Medulla oblongata (tissue), 1 donor: ENCODE measurements at regions not wholly inside any gene's neighbourhood (a gene's known extent, or its start where the extent isn't known, plus 50 kb on each side); places are given as distances from the start of the nearest gene placed in this dataset.

Experiments
- DNase-seq: peaks from one replicate; pipeline ENCODE4 v3.0.0-alpha.2; 2015; ENCODE audit errors: extremely low spot score

DNA sequence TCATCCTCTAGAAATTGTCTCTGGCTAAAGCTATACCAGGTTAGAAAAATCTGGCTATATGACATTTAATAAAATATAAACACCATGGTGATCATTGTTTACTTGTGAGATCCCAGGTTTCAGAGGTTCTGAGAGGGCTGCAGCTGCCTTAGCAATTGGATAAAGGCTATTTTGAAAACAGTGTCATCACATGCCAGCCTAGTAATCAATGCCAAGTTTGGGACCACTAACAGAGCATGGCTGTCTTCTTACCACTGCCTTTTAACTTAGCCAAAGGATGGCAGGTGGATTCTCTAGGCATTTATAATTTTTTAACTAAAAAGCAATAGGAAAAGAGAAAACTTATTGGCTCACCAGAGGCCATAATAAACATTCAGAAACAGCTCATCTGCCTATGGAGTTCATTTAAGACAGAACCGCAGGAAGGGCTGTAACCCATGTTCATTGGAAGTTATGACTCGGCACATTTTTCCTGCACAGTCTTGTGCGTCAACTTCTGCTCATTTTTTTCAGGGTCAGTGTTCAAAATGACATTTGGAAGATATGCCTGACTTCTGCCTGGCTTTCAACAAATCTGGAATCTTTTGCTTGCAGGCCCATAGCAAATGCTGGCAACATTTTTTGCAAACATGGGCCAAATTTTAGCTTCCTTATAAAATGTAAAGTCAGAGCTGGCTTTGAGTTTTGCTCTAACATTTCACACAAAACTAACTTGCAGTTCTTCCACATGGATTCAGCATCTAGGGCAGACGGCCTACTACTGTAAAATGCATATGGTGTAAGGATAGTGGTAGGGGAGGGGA, 476.0 kb upstream of the TBL1XR1 start:
- DNase-seq = peak; percentile 42

GRCh38 chr3:177674186-177674585, 476.9 kb upstream of the TBL1XR1 start:
- no peak for DNase-seq

GRCh38 chr3:177676148-177676547, 478.9 kb upstream of the TBL1XR1 start:
- no peak for DNase-seq

DNA sequence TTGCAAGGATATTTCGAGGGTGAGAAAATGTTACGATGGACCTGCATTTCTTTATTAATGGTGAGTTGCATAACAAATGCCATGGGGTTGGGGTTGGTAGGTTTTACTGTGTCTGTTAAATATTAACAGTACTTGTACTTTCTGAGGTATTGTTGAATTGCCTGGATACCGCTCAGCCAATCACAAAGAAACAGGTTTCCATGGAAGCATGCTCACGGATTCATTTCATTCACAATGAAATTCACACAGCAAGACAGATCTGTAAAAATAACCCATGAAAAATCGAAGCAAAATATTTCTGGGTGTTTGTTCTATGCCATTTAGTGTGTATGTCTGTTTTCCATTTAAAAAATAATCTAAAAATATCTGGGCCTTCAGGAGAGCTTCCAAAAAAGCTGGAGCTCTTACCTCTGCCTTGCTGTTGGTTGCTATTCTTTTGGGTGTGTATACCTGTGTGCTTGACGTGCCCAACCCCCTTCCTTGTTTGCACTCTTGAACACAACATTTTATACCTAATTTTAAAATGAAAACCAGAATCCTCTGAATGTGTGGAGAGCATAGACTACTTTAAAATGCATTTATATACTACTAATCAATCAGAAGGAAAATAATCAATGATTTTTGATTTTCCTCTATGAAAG, 479.8 kb upstream of the TBL1XR1 start:
- DNase-seq = no peak

DNA sequence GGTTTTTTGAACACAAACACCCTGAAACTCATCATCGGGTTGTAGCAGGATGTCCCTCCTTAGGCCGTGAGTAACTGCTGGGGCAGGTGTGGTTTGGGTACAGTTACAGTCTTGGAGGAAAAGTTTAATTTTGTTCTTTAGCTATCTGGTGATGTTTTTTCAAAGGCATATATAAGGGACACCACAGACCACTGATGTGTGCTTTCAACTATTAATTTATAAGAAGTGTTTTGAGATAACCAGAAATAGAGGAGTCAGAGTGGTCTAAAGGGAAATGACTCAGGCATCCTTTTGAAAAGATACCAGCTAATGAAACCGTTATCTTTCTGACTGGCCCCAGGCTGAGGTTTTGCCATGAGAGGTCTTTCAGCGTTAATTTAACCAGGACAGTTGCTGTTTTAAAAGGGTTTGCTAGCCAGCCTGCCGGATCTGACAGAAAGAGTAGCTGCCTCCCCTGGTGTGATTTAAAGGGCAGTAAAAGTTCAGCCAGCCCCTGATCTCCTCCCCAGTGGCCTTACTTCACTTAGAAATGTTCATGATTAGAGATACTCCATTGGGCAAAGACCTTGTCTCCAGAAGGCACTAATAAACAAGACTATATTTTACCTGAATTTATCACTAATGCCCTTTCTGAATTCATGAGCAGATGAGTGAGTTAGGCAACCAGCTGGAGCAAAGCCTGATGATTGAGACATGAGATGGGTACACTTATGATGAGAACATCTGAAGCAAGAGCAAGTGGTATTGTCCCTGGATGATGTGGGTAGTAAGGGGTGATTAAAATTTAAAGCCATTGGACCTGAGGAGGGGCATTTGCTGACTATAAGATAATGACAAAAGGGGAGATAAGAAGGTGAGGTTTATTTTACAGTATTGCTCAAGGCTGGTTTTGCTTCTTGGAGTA, 482.5 kb upstream of the TBL1XR1 start:
- DNase-seq = no peak

GRCh38 chr3:177680472-177680821, 483.2 kb upstream of the TBL1XR1 start:
- no peak for DNase-seq

- DNase-seq = no peak
These were observed 483.9 kb upstream of the TBL1XR1 start for GRCh38 chr3:177681156-177681555.

DNA sequence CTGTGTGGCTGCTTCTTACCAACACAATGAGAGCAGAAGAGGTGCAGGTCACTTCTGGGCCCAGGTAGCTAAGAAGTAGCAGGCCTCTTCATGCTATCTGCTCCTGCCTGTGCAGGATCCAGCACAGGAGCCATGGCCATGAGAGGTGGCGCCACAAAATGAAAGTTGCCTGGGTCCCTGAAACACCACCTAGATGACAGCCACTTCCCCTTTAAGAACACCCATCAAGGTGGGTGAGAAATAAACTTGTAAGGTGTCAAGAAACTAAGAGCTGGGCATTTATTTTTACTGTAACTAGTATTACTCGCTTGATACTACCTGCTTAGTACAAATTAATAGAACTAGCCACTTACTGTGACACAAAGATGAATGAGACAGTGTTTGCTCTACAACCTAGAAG, 484.6 kb upstream of the TBL1XR1 start:
- DNase-seq = no peak

DNA sequence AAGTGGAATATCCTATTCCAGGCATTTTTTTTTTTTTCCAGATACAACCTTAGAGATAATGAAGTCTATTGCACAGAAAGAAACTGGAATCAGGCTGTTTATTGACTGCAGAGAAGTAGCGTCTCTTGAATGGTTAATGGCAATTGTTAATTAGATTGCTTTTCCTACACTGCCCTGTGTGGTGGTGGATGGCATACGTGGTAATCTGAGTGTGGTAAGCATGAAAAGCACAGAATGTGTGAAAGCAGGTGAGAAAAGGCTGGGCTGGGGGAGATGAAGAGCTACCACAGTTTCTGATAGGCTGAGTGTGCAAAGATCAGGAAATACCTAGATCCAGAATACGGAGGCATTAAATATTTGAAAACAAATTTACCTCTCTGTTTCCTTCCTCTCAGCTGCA, 486.3 kb upstream of the TBL1XR1 start:
- DNase-seq = no peak

DNA sequence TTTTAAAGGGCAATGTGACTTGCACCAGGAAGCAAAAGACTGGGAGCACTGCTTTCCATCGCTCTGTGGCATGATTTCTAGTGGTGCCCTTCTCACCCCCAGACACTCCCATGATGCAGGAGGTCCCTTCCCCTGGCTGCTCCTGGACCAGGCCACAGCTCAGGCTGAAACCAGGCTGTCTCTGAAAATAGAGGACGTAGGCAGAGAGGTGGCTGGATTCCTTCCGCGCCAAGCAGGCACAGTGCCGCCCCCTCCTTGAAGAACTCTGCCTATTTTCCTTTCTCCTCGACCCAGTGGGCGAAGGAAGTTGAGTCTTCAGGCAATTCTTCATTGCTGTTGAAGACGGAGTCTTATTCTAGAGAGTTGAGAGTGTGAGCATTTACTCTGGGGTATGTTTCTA, 489.4 kb upstream of the TBL1XR1 start:
- DNase-seq = no peak

GRCh38 chr3:177687291-177687690, 490.0 kb upstream of the TBL1XR1 start:
- DNase-seq = no peak

DNA sequence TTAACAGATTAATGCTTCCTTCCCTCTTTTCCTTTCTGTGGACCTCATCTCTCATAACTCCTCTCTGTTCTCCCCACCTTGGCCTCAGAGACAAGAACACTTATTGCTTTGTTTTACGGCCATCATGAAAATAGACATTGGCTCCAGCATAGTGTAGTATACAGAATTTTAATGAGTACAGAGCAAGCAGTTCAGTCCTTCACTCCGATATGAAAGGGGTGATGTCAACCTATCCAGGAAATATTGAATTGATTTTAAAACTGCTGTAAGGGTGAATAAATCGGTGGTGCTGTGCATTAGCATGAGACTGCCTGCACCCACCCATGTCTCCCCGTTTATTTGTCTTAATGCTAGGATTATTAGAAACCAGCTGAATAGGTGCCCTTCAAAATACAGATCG, 490.9 kb upstream of the TBL1XR1 start:
- DNase-seq = no peak

GRCh38 chr3:177689077-177689476, 491.8 kb upstream of the TBL1XR1 start:
- DNase-seq = no peak

- DNase-seq = no peak
These were observed 492.6 kb upstream of the TBL1XR1 start for GRCh38 chr3:177689869-177690268.

DNA sequence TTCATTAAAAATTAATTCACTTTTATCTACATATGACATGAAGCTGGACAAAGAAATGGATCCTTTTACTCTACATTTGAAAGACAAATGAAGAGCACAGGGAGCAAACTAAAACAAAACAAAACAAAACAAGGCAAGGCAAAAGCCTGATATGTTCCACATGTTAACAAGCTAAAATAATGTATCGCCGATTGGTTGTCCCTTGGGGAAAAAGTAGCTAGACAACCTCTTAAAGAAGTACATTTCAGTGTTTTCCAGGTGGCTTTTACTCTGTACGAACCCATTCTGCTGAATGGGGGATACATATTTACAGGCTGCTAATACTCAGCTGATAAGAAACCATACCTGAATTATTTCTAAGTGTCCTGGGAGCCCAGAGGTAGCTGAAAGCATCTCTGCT, 493.0 kb upstream of the TBL1XR1 start:
- DNase-seq = no peak

DNA sequence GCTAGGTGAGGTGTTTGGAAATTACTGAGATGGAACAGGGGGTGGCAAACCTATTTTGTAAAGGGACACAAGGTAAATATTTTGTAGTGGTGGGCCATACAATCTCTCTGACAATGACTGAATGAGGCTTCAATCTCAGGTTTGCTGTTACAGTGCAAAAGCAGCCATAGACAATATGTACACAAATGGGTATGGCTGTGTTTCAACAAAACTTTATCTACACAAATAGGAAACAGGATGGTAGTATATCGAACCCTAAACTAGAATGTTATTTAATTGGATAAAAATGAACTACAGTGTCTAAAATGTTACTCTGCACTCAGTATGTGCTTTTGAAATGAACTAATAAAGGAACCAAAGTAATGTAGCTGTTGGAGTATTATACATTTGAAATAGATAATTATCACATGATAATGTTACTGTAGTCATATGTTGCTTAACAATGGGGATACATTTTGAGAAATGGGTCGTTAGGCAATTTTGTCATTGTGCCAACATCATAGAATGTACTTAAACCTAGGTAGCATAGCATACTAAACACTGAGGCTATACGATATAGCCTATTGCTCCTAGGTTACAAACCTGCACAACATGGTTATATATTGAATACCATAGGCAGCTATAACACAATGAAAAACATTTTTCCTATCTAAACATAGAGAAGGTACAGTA, 495.2 kb upstream of the TBL1XR1 start:
- no peak for DNase-seq

DNA sequence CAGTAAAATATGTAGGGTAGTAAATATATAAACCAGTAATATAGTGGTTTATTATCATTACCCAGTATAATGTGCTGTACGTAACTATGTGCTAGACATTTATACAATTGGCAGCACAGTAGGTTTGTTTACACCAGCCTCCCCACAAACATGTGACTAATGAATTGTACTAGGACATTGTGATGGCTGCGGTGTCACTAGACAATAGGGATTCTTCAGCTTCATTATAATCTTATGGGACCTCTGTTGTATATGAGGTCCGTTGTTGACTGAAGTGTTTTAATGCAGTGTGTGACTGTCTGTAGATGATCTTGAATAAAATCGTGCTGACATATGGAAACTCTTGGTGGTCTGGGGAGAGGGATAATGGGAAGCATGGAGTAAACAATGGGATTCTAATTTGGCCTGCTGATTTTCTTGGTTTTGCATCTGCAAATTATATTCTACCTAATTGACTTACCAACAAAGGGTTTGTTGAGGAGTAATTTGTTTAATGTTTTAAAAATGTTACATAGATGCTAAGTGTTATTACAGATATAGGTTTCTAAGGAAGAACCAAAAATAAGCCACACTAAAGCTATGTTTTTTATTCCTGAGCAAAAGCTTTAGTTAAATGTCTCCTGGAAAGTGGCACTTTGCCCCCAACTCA, 496.5 kb upstream of the TBL1XR1 start:
- peak; percentile 45 for DNase-seq

DNA sequence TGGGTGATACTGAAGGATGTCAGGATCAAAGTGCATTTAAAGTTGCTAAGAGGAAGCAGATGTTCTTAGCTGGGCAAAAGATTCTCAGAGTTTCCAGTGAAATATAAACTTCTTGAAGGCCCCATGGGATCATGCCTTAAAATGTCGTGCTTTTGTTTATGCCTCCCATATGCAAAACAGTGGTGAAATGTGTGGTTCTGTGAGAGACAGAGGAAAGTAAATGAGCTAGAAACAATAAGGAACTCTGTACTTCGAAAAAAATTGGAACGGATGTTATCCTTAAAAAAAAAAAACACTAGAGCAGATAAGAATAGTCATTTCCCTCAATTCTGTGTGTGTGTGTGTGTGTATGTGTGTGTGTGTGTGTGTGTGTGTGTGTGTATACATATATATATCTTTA, 497.0 kb upstream of the TBL1XR1 start:
- no peak for DNase-seq

DNA sequence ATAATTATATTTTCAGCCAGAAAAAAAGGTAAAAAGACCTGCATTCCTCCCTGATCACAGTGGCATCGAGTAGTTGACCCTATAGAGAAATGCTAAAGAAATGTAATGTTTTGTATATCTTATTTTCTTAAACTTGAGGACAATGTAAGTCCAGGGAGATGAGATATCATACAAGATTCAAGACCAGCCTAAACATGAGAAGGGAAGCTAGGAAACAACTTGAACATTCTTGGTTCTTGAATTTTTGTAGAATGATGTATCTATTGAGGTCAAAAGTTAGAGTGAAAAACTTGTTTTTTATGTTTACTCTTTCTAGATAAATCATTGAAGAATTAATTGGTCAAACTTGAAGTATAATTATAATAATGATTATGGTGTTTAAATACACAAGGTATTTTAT, 497.7 kb upstream of the TBL1XR1 start:
- no peak for DNase-seq

DNA sequence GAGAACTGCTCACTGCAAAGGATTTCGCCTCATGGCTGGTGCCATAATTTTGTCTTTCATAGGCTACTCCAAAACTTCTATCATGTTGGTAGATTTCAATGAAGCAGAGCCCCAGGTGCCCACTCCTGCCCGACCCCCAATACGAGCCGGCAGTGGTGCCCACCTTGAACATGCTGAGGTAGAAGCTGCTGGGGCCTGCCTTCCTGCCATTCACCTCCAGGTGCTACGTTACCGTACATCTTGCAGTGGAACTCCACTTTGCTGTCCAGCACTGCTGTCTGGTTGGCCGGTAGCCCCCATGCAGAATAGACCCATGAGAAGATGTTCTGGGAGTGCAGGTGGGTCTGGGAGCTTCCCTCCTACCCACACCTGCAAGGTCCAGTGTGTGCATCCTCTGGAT, 502.8 kb upstream of the TBL1XR1 start:
- no peak for DNase-seq

DNA sequence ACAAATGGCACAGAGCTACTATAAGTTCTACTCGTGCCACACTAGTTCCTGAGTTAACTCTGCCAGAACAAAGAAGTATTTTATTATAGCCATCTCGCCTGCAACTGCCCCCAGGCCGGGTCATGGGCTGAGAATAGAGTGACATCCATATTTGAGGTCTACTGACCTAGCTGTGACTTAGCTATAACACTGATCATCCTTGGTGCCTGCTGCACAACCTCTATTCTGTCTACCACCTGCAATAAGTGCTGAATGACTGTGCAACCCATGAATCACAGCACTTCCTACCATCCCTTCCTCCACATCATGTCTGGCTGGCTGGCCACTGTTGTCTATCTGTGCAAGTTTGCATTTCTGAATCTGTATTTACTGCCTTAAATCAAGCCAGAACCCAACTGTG, 506.5 kb upstream of the TBL1XR1 start:
- DNase-seq = no peak
